IMR-90 (cell line): ENCODE measurements at regions not wholly inside any gene's neighbourhood (a gene's known extent, or its start where the extent isn't known, plus 50 kb on each side); places are given as distances from the start of the nearest gene placed in this dataset.

Experiments
- ATAC-seq: fragments of 200-7000 bp; cut with Tn5 transposase; 2 replicates; pipeline ENCODE4 v1.9.1; 2020; ENCODE audit warnings: low read depth, mild to moderate bottlenecking, moderate library complexity
- BruUV-seq: library from RNA; stranded (reverse); fragments of 400-500 nt; replicated peaks from 2 replicates; lab custom pipeline; 2021; lab: Mats Ljungman, UMichigan
- CTCF ChIA-PET: fragments of 300-600 bp; formaldehyde crosslinking; extraction: SDS; loops from one replicate; lab custom pipeline; 2021; ENCODE audit warnings: antibody characterized with exemption; lab: Yijun Ruan, JAX
- POLR2A ChIA-PET: fragments of 300-600 bp; sonication (Branson Sonifier 250); formaldehyde crosslinking; loops from one replicate; lab custom pipeline; 2022; ENCODE audit warnings: antibody characterized with exemption; ENCODE audit not compliant: unreplicated experiment; lab: Charles Lee
- DNase-seq: peaks from one replicate; pipeline ENCODE4 v3.0.0; 2013
- H2AFZ ChIP-seq: replicated peaks from 2 replicates; pipeline ENCODE3; 2013; ENCODE audit warnings: low read length, mild to moderate bottlenecking; ENCODE audit not compliant: poor library complexity
- H2AK5ac ChIP-seq: 2 replicates; pipeline ENCODE4 v1.6.1; 2013; ENCODE audit warnings: low read depth, low read length, inconsistent platforms
- H2AK9ac ChIP-seq: replicated peaks from 2 replicates; pipeline ENCODE3; 2013; ENCODE audit warnings: mild to moderate bottlenecking, low read depth, low read length, moderate library complexity; ENCODE audit not compliant: poor library complexity
- H2BK120ac ChIP-seq: 2 replicates; pipeline ENCODE4 v1.6.1; 2013; ENCODE audit warnings: low read depth, low read length, inconsistent platforms
- H2BK15ac ChIP-seq: 3 replicates; pipeline ENCODE4 v1.6.1; 2013; ENCODE audit warnings: low read depth, low read length, inconsistent platforms
- H2BK20ac ChIP-seq: 2 replicates; pipeline ENCODE4 v1.6.1; 2013; ENCODE audit warnings: low read depth, mild to moderate bottlenecking, inconsistent platforms, low read length, moderate library complexity
- H2BK5ac ChIP-seq: 2 replicates; pipeline ENCODE4 v1.6.1; 2013; ENCODE audit warnings: mild to moderate bottlenecking, low read depth, low read length, inconsistent platforms; ENCODE audit not compliant: poor library complexity, severe bottlenecking
- H3K14ac ChIP-seq: replicated peaks from 2 replicates; pipeline ENCODE4 v1.6.1; 2013; ENCODE audit warnings: low read depth, low read length, inconsistent platforms
- H3K18ac ChIP-seq: 2 replicates; pipeline ENCODE4 v1.6.1; 2013; ENCODE audit warnings: low read depth, low read length, control low read depth
- H3K23ac ChIP-seq: 2 replicates; pipeline ENCODE4 v1.6.1; 2013; ENCODE audit warnings: low read depth, low read length, inconsistent platforms
- H3K27ac ChIP-seq: 2 replicates; pipeline ENCODE4 v1.5.1; 2013; ENCODE audit warnings: mild to moderate bottlenecking, control low read depth, low read length; ENCODE audit not compliant: insufficient read depth
- H3K27me3 ChIP-seq: 2 replicates; pipeline ENCODE4 v1.6.1; 2013; ENCODE audit warnings: low read length; ENCODE audit not compliant: control insufficient read depth, insufficient read depth
- H3K36me3 ChIP-seq: 2 replicates; pipeline ENCODE4 v1.6.1; 2013; ENCODE audit warnings: low read length, mixed read lengths; ENCODE audit not compliant: control insufficient read depth, insufficient read depth
- H3K4ac ChIP-seq: 2 replicates; pipeline ENCODE4 v1.6.1; 2013; ENCODE audit warnings: low read depth, low read length, inconsistent platforms
- H3K4me1 ChIP-seq: 2 replicates; pipeline ENCODE4 v1.6.1; 2013; ENCODE audit warnings: low read length, mixed read lengths; ENCODE audit not compliant: control insufficient read depth, insufficient read depth
- H3K4me2 ChIP-seq: 2 replicates; pipeline ENCODE4 v1.6.1; 2013; ENCODE audit warnings: low read depth, mild to moderate bottlenecking, control low read depth, low read length, moderate library complexity
- H3K4me3 ChIP-seq: 2 replicates; pipeline ENCODE4 v1.5.1; 2013; ENCODE audit warnings: low read depth, mild to moderate bottlenecking, control low read depth, low read length, moderate library complexity; ENCODE audit not compliant: insufficient read depth
- H3K56ac ChIP-seq: 2 replicates; pipeline ENCODE4 v1.6.1; 2013; ENCODE audit warnings: low read length, inconsistent platforms; ENCODE audit not compliant: insufficient read depth; ENCODE audit errors: extremely low read depth
- H3K79me1 ChIP-seq, 2 experiments: 2 replicates each; pipeline ENCODE4 v1.6.1; 2013; ENCODE audit warnings: low read length in 2 of 2, inconsistent platforms in 1 of 2, low read depth in 1 of 2
- H3K9ac ChIP-seq: 2 replicates; pipeline ENCODE4 v1.6.1; 2013; ENCODE audit warnings: low read depth, low read length, control low read depth
- H3K9me1 ChIP-seq: 2 replicates; pipeline ENCODE4 v1.6.1; 2013; ENCODE audit warnings: low read length, inconsistent platforms; ENCODE audit not compliant: insufficient read depth
- H3K9me3 ChIP-seq: 2 replicates; pipeline ENCODE4 v1.6.1; 2013; ENCODE audit warnings: low read length; ENCODE audit not compliant: control insufficient read depth, insufficient read depth
- H4K20me1 ChIP-seq: 2 replicates; pipeline ENCODE4 v1.6.1; 2013; ENCODE audit warnings: low read length, inconsistent platforms; ENCODE audit not compliant: insufficient read depth
- H4K5ac ChIP-seq: 2 replicates; pipeline ENCODE4 v1.6.1; 2013; ENCODE audit warnings: mild to moderate bottlenecking, low read depth, low read length, control low read depth
- H4K8ac ChIP-seq, 2 experiments: 2 replicates each; pipeline ENCODE4 v1.6.1; 2013; ENCODE audit warnings: low read depth in 2 of 2, low read length in 2 of 2, control low read depth in 1 of 2, inconsistent platforms in 1 of 2
- H4K91ac ChIP-seq: 2 replicates; pipeline ENCODE4 v1.6.1; 2013; ENCODE audit warnings: low read depth, low read length, inconsistent platforms; ENCODE audit not compliant: insufficient read depth
- BHLHE40 ChIP-seq: fragments of 150-350 bp; IDR thresholded peaks from 2 replicates; pipeline ENCODE4 v1.6.1; 2016; ENCODE audit warnings: mild to moderate bottlenecking, low read depth, low read length
- CEBPB ChIP-seq: IDR thresholded peaks from 2 replicates; pipeline ENCODE4 v1.6.1; 2012; ENCODE audit warnings: low read depth, low read length, improper control_type of control experiment
- ELK1 ChIP-seq: fragments of 150-350 bp; IDR thresholded peaks from 2 replicates; pipeline ENCODE4 v1.6.1; 2016; ENCODE audit warnings: low read depth, mild to moderate bottlenecking, low read length, moderate library complexity, borderline replicate concordance
- MAFK ChIP-seq: IDR thresholded peaks from 2 replicates; pipeline ENCODE4 v1.6.1; 2012; ENCODE audit warnings: low read depth, low read length, improper control_type of control experiment
- MAZ ChIP-seq: IDR thresholded peaks from 2 replicates; pipeline ENCODE4 v1.6.1; 2012; ENCODE audit warnings: low read depth, mild to moderate bottlenecking, low read length, improper control_type of control experiment, moderate library complexity, borderline replicate concordance
- NFE2L2 ChIP-seq: fragments of 150-350 bp; IDR thresholded peaks from 2 replicates; pipeline ENCODE4 v1.6.1; 2016; ENCODE audit warnings: low read depth, mild to moderate bottlenecking, low read length
- POLR2A ChIP-seq: IDR thresholded peaks from 2 replicates; pipeline ENCODE4 v1.6.1; 2012; ENCODE audit warnings: mild to moderate bottlenecking, low read depth, low read length
- RAD21 ChIP-seq: IDR thresholded peaks from 2 replicates; pipeline ENCODE4 v1.6.1; 2012; ENCODE audit warnings: low read length, improper control_type of control experiment
- RCOR1 ChIP-seq: IDR thresholded peaks from 2 replicates; pipeline ENCODE4 v1.6.1; 2012; ENCODE audit warnings: mild to moderate bottlenecking, low read length, improper control_type of control experiment; ENCODE audit not compliant: insufficient replicate concordance
- WGBS, 2 experiments: methylation state at CpG; one replicate each; pipeline versions ENCODE4 v1.1.5 to v1.1.7; 2013; ENCODE audit warnings: missing lambda C conversion rate in 2 of 2; ENCODE audit not compliant: insufficient read length in 1 of 2; ENCODE audit errors: extremely low coverage in 2 of 2; 5-methylcytosine and 5-hydroxymethylcytosine counted together
- dilution Hi-C: fragments of 300-500 bp; cut with HindIII; formaldehyde crosslinking; loops from one replicate; pipeline ENCODE4 v1.14.3; 2018; ENCODE audit warnings: low sequenced_read_pairs; ENCODE audit not compliant: unreplicated experiment
- in situ Hi-C: fragments of 300-500 bp; cut with MboI; formaldehyde crosslinking; loops from 3 replicates; pipeline ENCODE4 v1.14.3; 2019; ENCODE audit warnings: low sequenced_read_pairs, inconsistent platforms, mixed read lengths
- intact Hi-C: fragments of 100-400 bp; cut with micrococcal nuclease; formaldehyde crosslinking; loops from 2 replicates; pipeline ENCODE4 v1.10.0; 2022

- H3K4me2 ChIP-seq: no peak overlapping the region
- DNase-seq (no peak), ATAC-seq (no peak)
- 0 out of 2 replicates have a peak overlapping the region, but pooled peaks have one; percentile 17 for H3K4ac ChIP-seq
- H3K9ac ChIP-seq: no peak overlapping the region
- POLR2A ChIA-PET: no interaction called here
- no peak overlapping the region for H3K18ac ChIP-seq
- H2AK9ac ChIP-seq: no peak overlapping the region
- in situ Hi-C loops: no loop called here
- TF ChIP-seq MAZ: no peak
- no peak for TF ChIP-seq CEBPB
- no peak for TF ChIP-seq POLR2A
- TF ChIP-seq RCOR1: no peak
- no peak for TF ChIP-seq BHLHE40
- TF ChIP-seq ELK1: no peak
- TF ChIP-seq RAD21: no peak
- TF ChIP-seq NFE2L2: no peak
- TF ChIP-seq MAFK: no peak
- CTCF ChIA-PET: interaction anchor here (0.6 kb wide), 1 partner anchor 112 kb away, joined by 3 read pairs; no protein-coding TSS in a partner anchor
- no peak overlapping the region for H2AFZ ChIP-seq
- H3K23ac ChIP-seq: no peak overlapping the region
- H4K8ac ChIP-seq: no peak overlapping the region
- H3K27me3 ChIP-seq: no peaks in the 10 kb centered on the region
- no peaks in the 10 kb centered on the region for H3K9me1 ChIP-seq
- H4K20me1 ChIP-seq: no peaks in the 10 kb centered on the region
- H2BK5ac ChIP-seq: no peak overlapping the region
- H4K91ac ChIP-seq: no peak overlapping the region
- no peak overlapping the region for H3K56ac ChIP-seq
- H2BK20ac ChIP-seq: no peak overlapping the region
- H3K4me3 ChIP-seq: no peak overlapping the region
- dilution Hi-C loops: no loop called here
- BruUV-seq: no TSS peak
- 0 out of 4 replicates have a peak, but pooled peaks cover 0 to 4% of the 10 kb centered on the region in 2 experiments for H3K79me1 ChIP-seq
- H2BK120ac ChIP-seq: no peak overlapping the region
- no peaks in the 10 kb centered on the region for H3K36me3 ChIP-seq
- no CpG with 5 or more reads among the region's 1 CpG for WGBS, 2 experiments
- H3K14ac ChIP-seq: no peak overlapping the region; the same call in 1 of the 2 replicates
- no peaks in the 10 kb centered on the region for H3K9me3 ChIP-seq
- intact Hi-C loops: no loop called here
- no peak overlapping the region for H4K5ac ChIP-seq
- no peak overlapping the region for H3K27ac ChIP-seq
- peaks cover 2% of the 10 kb centered on the region for H3K4me1 ChIP-seq
- H2AK5ac ChIP-seq: no peak overlapping the region
- H2BK15ac ChIP-seq: no peak overlapping the region
Measured at GRCh38 chr14:51431741-51432140, 191.7 kb downstream of the TMX1 start.
